NT2/D1 (cell line): ENCODE measurements at regions not wholly inside any gene's neighbourhood (a gene's known extent, or its start where the extent isn't known, plus 50 kb on each side); places are given as distances from the start of the nearest gene placed in this dataset.

Experiments used
- YY1 ChIP-seq: IDR thresholded peaks from 2 replicates; pipeline ENCODE4 v1.6.1; 2011; ENCODE audit not compliant: insufficient read length, insufficient read depth
- ZNF274 ChIP-seq: IDR thresholded peaks from 2 replicates; pipeline ENCODE4 v1.6.1; 2011; ENCODE audit warnings: mild to moderate bottlenecking, low read depth, low read length

GRCh38 chr6:11450037-11450436 lies 87.5 kb upstream of the TMEM170B start:
- TF ChIP-seq YY1 (no peak), ZNF274 (no peak)
